ENCODE measurements at regions not wholly inside any gene's neighbourhood (a gene's known extent, or its start where the extent isn't known, plus 50 kb on each side); places are given as distances from the start of the nearest gene placed in this dataset.

DNA sequence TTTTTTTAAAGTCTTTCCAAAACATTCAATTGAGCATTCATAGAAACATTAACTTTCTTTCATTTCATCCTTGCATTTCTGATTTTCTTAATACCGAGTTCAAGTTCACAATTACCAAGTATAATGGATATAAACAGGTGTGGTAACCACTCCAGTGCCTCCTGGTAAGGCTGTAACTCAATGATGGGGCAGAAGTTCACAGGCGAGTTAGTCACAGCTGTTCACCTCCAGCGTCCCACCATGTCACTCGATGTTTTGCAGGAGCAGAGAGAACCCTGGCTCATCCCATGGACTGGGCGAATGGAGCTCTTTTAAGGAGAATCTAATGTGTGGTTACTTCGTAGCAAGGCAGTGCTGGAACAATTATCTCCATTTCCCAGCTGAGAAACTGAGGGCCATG, 94.4 kb upstream of the ALX4 start:
- intact Hi-C loops (cut with micrococcal nuclease): no loop called here
- H3K27me3 ChIP-seq (ENCODE audit: insufficient read depth, low read length): peaks cover 14% of the 10 kb centered on the region; the same call in 1 of the 2 replicates
- TF ChIP-seq, protein P1, sequence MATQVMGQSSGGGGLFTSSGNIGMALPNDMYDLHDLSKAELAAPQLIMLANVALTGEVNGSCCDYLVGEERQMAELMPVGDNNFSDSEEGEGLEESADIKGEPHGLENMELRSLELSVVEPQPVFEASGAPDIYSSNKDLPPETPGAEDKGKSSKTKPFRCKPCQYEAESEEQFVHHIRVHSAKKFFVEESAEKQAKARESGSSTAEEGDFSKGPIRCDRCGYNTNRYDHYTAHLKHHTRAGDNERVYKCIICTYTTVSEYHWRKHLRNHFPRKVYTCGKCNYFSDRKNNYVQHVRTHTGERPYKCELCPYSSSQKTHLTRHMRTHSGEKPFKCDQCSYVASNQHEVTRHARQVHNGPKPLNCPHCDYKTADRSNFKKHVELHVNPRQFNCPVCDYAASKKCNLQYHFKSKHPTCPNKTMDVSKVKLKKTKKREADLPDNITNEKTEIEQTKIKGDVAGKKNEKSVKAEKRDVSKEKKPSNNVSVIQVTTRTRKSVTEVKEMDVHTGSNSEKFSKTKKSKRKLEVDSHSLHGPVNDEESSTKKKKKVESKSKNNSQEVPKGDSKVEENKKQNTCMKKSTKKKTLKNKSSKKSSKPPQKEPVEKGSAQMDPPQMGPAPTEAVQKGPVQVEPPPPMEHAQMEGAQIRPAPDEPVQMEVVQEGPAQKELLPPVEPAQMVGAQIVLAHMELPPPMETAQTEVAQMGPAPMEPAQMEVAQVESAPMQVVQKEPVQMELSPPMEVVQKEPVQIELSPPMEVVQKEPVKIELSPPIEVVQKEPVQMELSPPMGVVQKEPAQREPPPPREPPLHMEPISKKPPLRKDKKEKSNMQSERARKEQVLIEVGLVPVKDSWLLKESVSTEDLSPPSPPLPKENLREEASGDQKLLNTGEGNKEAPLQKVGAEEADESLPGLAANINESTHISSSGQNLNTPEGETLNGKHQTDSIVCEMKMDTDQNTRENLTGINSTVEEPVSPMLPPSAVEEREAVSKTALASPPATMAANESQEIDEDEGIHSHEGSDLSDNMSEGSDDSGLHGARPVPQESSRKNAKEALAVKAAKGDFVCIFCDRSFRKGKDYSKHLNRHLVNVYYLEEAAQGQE (IDR thresholded peaks at IDR 0.05; ENCODE audit: low read depth): no peak
- TF ChIP-seq FOSL1 (IDR thresholded peaks at IDR 0.05; ENCODE audit: low read depth): no peak
- no peak for TF ChIP-seq EZH2phosphoT487 (IDR thresholded peaks at IDR 0.05; ENCODE audit: borderline replicate concordance)
- TF ChIP-seq, protein P2, sequence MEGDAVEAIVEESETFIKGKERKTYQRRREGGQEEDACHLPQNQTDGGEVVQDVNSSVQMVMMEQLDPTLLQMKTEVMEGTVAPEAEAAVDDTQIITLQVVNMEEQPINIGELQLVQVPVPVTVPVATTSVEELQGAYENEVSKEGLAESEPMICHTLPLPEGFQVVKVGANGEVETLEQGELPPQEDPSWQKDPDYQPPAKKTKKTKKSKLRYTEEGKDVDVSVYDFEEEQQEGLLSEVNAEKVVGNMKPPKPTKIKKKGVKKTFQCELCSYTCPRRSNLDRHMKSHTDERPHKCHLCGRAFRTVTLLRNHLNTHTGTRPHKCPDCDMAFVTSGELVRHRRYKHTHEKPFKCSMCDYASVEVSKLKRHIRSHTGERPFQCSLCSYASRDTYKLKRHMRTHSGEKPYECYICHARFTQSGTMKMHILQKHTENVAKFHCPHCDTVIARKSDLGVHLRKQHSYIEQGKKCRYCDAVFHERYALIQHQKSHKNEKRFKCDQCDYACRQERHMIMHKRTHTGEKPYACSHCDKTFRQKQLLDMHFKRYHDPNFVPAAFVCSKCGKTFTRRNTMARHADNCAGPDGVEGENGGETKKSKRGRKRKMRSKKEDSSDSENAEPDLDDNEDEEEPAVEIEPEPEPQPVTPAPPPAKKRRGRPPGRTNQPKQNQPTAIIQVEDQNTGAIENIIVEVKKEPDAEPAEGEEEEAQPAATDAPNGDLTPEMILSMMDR (IDR thresholded peaks at IDR 0.05 in 2 of 3, conservative IDR thresholded peaks at IDR 0.05 in 1 of 3; ENCODE audit: borderline replicate concordance in 1 of 3, insufficient read depth in 1 of 3, low read depth in 2 of 3, low read length in 2 of 3): no peak
- TF ChIP-seq ELF1 (IDR thresholded peaks at IDR 0.05; ENCODE audit: borderline replicate concordance, low read depth): no peak
- no peak for TF ChIP-seq POLR2AphosphoS5 (IDR thresholded peaks at IDR 0.05; ENCODE audit: low read depth, low read length)
- TF ChIP-seq, protein P3, sequence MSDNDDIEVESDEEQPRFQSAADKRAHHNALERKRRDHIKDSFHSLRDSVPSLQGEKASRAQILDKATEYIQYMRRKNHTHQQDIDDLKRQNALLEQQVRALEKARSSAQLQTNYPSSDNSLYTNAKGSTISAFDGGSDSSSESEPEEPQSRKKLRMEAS (IDR thresholded peaks at IDR 0.05): no peak
- TF ChIP-seq EGR1 (IDR thresholded peaks at IDR 0.05; ENCODE audit: low read depth): no peak
- TF ChIP-seq SP1 (IDR thresholded peaks at IDR 0.05; ENCODE audit: low read depth): no peak
- TF ChIP-seq POLR2A (IDR thresholded peaks at IDR 0.05; ENCODE audit: borderline replicate concordance, extremely low read depth, insufficient read depth, insufficient read length): no peak
- no peak for TF ChIP-seq JUND (IDR thresholded peaks at IDR 0.05)
- TF ChIP-seq, protein P4, sequence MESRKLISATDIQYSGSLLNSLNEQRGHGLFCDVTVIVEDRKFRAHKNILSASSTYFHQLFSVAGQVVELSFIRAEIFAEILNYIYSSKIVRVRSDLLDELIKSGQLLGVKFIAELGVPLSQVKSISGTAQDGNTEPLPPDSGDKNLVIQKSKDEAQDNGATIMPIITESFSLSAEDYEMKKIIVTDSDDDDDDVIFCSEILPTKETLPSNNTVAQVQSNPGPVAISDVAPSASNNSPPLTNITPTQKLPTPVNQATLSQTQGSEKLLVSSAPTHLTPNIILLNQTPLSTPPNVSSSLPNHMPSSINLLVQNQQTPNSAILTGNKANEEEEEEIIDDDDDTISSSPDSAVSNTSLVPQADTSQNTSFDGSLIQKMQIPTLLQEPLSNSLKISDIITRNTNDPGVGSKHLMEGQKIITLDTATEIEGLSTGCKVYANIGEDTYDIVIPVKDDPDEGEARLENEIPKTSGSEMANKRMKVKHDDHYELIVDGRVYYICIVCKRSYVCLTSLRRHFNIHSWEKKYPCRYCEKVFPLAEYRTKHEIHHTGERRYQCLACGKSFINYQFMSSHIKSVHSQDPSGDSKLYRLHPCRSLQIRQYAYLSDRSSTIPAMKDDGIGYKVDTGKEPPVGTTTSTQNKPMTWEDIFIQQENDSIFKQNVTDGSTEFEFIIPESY (IDR thresholded peaks at IDR 0.05; ENCODE audit: extremely low read depth, insufficient replicate concordance, low read length): no peak
- TF ChIP-seq ZFX (IDR thresholded peaks at IDR 0.05): no peak
- no peak for TF ChIP-seq CEBPB (IDR thresholded peaks at IDR 0.05; ENCODE audit: low read depth)
- no peak for TF ChIP-seq RAD21 (IDR thresholded peaks at IDR 0.05; ENCODE audit: low read depth)
- no peak for TF ChIP-seq YY1 (IDR thresholded peaks at IDR 0.05; ENCODE audit: extremely low read depth, insufficient replicate concordance, low read depth, low read length)
- no peak for TF ChIP-seq ZNF274 (IDR thresholded peaks at IDR 0.05; ENCODE audit: low read depth, low read length)
- TF ChIP-seq SIN3A (IDR thresholded peaks at IDR 0.05; ENCODE audit: low read depth): no peak
- no peak for TF ChIP-seq TCF7L2 (IDR thresholded peaks at IDR 0.05; ENCODE audit: borderline replicate concordance, extremely low read depth, insufficient read depth, insufficient read length)
- TF ChIP-seq CBX3 (IDR thresholded peaks at IDR 0.05; ENCODE audit: low read depth): no peak
- no peak overlapping the region for H3K27ac ChIP-seq (ENCODE audit: low read depth, low read length)
- H3K4me1 ChIP-seq (ENCODE audit: control insufficient read depth in 1 of 2, insufficient read depth in 2 of 2, low read length in 2 of 2): 0 out of 4 replicates have a peak, but pooled peaks cover 0 to 3% of the 10 kb centered on the region in 2 experiments
- no peak for DNase-seq (ENCODE audit: low read depth, low spot score)
- no peak overlapping the region for H3K4me2 ChIP-seq (ENCODE audit: low read length)
- CTCF ChIA-PET: no interaction called here
- no peak overlapping the region for H3K4me3 ChIP-seq (replicated peaks in 1 of 2; ENCODE audit: low read depth in 1 of 2, low read length in 2 of 2)
- H2AFZ ChIP-seq (ENCODE audit: low read depth, low read length, poor library complexity, severe bottlenecking): no peak overlapping the region
- H3K79me2 ChIP-seq (ENCODE audit: insufficient read depth, low read length): no peaks in the 10 kb centered on the region
- no peaks in the 10 kb centered on the region for H3K9me3 ChIP-seq (ENCODE audit: control insufficient read depth in 1 of 2, insufficient read depth in 1 of 2, low read depth in 1 of 2, low read length in 2 of 2)
- BruUV-seq (replicated peaks): no TSS peak
- POLR2A ChIA-PET: no interaction called here
- no peak for ATAC-seq
- H3K9me2 ChIP-seq (ENCODE audit: insufficient read depth): no peaks in the 10 kb centered on the region
- no peaks in the 10 kb centered on the region for H4K20me1 ChIP-seq (ENCODE audit: insufficient read depth)
- H3K9ac ChIP-seq (ENCODE audit: low read length): no peak overlapping the region
- no peaks in the 10 kb centered on the region for H3K36me3 ChIP-seq (ENCODE audit: control insufficient read depth in 1 of 2, insufficient read depth in 2 of 2, low read length in 2 of 2)
- RAD21 ChIA-PET (ENCODE audit: low non-redundant PET in 1 of 2, low total read pairs in 2 of 2, uncharacterized antibody in 2 of 2, unreplicated experiment in 2 of 2): no interaction called here

All from HCT116 (cell line).